Fibroblast of skin of left quadriceps (primary cell): ENCODE measurements at regions not wholly inside any gene's neighbourhood (a gene's known extent, or its start where the extent isn't known, plus 50 kb on each side); places are given as distances from the start of the nearest gene placed in this dataset.
A peak's percentile ranks its signal among the peaks of the same experiment; 100 is the strongest.

Experiments used
- DNase-seq, 2 experiments: peaks; one replicate each; pipeline ENCODE4 v3.0.0-alpha.2; 2013; ENCODE audit warnings: low read depth in 2 of 2

GRCh38 chr4:181162266-181162665 lies 1080.9 kb upstream of the TENM3 start:
- no peak for DNase-seq

- DNase-seq, result no peak
Observed at GRCh38 chr4:181162676-181163075, 1080.5 kb upstream of the TENM3 start.

DNA sequence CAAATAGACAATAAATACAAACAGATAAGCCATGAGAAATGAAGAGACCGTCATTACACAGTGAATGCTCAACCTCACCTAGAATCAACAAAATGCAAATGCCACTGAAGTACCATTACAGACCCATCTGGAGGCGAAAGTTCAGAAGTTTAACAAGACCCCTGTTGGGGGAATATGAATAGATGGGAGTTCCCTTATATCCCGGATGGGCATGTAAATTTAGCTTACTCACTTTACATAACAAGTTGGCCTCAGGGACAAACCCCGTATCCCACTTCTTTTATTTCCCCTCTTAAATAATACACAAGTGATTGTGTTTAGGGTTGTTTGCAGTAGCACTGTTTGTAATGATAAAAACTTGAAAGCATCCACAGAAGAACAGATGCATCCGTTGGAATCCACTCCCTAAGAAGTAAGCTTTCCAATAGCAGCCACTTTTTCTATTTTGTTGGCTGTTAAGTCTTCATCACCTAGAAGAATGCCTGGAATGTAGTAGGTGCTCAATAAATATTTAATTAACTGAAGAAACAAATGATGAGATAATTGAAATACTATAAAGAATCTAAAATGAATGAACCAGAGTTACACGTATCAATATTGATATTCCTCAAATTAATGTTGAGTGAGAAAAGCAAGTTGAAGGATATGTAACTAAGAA lies 1076.3 kb upstream of the TENM3 start:
- DNase-seq, result no peak

DNA sequence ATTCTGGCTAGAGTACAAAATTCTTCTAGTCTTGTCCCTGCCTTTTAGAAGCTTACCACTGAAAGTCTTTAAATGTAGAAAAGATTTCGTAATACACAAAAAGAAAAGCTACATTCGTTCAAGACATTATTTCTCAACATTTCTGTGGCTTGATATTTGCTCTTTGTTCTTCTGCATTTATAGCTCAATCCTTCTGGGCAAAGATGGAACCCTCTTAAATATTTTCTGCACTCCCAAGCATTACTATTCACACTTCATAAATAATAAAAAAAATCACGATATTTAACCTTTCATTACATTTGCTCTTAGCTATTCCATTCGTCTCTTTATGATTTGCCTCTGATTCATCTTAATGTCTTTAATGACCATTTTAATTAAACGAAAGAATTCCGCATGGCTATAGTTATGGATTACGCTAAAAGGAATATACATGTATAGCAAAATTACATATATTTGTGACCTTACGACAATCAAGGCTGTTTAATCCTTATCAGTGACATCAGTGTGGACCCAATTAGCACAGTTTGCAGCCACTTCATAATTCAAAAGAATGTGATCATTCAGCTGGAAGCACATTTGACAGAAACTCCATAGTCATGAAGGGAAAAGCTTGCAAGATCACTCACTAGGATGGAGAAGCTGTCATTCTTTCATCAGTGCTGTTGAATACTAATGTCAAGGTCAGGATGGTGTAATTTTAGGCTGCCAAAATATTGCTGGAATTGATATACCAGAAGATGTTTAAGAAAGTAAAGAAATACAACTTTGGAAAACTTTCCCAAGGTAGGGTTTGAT lies 1075.0 kb upstream of the TENM3 start:
- no peak for DNase-seq

GRCh38 chr4:181173046-181173445 lies 1070.2 kb upstream of the TENM3 start:
- no peak for DNase-seq

DNA sequence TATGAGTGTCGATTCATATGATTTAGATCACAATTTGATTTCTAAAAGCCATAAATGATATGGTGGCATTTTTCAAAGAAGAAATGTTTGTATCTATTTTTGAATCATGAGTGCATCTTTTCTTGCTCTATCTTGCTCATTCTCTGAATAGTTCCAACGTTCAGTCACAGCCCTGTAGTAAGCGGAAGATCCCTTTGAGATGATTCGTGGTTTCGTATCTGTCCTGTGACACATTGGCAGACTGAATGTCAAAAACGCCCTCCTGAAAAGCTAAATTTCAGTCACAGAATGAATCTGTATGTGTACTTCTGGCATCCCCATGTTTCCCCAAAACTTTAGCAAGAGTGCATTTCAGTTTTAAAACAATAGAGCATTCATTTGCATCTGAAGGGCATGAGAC lies 1066.9 kb upstream of the TENM3 start:
- DNase-seq, result no peak

GRCh38 chr4:181181331-181181730 lies 1061.9 kb upstream of the TENM3 start:
- DNase-seq, result no peak

- DNase-seq, result no peak
Observed at GRCh38 chr4:181189751-181190150, 1053.5 kb upstream of the TENM3 start.

DNA sequence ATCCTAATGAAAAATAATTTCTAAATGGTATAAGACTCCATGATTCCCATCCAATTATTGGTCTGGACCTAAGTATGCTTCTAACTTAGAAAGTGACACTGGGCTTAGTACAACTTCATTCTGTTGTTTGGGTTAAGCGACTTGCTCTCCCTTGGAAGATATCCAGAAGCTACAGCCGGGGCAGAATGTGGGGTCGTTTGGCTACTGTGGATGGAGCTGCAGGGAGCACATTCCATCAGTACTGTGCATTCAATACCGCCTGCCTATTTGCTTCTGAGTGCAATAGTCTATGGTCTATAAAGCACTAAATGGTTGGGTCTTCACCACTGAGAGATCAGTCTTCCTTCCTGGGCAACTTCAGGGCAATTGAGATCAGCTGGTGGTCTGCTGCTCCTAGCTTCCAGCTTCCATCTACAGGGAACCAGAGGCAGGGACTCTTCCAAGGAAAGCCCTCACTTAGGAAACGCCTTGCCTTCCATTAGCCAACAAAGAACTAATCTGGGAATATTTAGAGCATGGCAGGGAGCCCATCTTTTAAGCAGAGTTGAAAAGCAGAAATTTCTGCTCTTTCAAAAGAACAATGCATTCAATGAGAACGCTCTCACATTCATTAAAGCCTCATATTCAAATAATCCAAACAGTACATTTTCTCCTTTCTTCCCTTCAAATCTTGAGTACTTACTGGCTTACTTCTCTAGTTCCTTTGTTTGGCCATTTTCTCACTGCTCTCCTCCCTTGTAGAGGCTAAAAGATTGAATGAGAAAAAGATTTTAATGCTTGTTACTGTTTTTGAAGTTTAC lies 1049.9 kb upstream of the TENM3 start:
- no peak for DNase-seq

DNA sequence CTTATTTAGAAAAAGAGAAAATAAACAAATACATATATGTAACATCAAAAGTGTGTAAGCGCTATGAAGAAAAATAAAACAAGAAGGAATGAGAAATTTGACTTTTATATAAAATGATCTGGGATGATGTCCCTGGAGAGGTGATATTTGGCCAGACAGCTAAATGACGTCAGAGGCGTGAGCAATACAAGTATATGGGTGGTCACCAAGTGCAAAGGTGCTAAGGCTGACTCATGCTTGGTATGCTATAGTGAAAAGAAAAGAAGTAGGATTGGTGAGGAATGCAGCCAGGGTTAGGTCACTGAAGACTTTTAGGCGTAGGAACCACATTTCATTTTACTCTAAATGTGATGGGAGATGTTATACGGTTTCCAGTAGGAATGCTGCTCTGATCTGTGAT lies 1049.1 kb upstream of the TENM3 start:
- peak; percentile 16 to 29 for DNase-seq

GRCh38 chr4:181200076-181200475 lies 1043.1 kb upstream of the TENM3 start:
- peak; percentile 19 to 22 for DNase-seq

DNA sequence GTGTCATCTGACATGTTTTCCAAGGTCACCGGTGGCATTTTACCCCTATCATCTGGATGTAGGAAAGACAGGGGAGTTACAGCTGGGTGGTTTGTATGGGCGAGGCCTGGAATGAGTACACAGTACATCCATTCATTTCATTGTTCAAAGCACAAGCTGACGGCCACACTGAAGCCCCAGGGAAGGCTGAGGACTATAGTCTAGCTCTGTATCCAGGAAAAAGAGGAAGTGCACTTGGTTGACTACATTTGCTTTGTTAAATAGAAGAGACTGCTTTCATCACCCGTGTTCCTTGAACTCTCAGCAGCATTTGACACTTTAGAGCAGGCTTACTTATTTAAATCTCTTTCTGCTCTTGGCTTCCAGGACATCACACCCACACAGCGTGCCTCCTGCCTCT lies 1041.0 kb upstream of the TENM3 start:
- DNase-seq, result no peak

DNA sequence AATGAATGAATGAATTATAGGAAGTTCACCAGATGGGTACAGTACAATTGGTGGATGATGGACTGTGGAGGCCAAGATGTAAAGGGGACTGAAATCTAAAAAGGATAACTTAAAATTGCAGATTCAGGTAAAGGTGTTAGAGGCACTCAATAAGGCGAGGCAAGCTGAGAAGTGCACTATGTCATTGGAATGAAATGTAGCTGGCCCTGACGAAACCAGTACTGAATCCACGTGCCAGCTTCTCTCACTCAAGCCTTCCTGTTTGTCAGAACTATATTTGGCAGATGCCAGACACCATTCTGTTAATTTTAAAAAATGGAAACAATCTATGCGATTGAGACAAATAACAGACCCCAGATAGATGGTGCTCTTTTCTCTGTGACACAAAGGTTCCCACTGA lies 1039.1 kb upstream of the TENM3 start:
- no peak for DNase-seq

GRCh38 chr4:181213551-181213950 lies 1029.7 kb upstream of the TENM3 start:
- no peak for DNase-seq

DNA sequence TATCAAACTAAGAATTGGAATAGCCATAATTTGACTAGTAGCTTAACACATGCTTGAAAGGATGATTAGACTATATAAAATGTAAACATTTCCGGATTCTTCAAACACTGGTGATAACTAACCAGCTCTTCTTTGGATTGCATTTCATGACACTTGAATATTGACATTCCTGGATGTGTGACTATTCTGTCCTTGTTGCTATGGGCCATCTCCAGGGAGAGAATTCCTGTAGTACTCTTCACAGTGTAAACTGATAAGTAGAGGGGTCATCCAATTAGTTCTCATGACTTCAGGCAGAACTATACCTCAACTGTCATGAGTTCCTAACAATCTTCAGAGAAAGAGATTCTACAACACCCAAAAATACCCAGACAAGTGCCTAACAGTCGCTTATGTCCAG lies 1026.7 kb upstream of the TENM3 start:
- DNase-seq, result no peak

DNA sequence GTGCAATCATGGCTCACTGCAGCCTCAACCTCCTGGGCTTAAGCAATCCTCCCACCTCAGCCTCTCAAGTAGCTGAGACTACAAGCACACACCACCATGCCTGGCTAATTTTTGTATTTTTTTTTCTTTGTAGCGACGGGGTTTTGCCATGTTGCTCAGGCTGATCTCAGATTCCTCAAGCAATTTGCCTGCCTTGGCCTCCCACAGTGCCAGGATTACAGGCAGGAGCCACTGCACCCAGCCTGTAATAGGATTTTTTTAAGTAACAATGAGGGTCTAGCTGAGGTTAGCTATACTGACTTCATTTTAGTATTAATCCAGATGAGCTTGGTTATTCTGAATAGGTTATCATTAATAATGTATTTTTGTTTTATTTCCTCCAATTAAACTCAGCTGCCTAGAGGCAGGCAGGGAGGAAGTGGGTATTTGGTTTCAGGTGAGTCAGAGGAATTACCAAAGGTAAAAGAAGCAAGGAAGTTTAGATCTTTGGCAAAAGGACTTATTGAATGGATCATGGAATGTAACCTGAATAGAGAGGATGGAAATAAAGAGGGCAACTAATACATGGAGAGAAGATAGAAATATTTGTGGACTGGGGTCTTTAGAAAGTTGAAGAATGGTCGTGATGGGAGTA lies 1023.3 kb upstream of the TENM3 start:
- no peak for DNase-seq

DNA sequence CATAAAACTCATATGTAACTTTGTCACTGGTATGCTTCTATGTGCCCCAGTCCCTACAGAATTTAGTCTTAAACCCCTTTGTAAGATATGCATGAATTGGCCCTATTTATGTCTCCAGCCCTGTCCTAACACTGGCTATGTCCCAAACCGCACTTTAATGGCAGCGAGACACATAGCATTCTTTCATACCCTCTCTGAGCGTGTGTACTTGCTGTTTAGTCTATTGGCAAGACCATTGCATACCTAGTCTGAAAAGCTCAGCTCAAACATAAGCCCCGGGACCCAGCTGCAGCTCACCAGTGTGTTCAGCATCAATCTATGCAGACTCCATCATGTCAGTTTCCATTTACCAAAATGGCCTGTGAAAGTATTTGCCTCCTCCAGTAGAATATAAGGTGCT lies 1018.4 kb upstream of the TENM3 start:
- no peak for DNase-seq

- DNase-seq, result no peak
Observed at GRCh38 chr4:181225616-181226261, 1017.5 kb upstream of the TENM3 start.

DNA sequence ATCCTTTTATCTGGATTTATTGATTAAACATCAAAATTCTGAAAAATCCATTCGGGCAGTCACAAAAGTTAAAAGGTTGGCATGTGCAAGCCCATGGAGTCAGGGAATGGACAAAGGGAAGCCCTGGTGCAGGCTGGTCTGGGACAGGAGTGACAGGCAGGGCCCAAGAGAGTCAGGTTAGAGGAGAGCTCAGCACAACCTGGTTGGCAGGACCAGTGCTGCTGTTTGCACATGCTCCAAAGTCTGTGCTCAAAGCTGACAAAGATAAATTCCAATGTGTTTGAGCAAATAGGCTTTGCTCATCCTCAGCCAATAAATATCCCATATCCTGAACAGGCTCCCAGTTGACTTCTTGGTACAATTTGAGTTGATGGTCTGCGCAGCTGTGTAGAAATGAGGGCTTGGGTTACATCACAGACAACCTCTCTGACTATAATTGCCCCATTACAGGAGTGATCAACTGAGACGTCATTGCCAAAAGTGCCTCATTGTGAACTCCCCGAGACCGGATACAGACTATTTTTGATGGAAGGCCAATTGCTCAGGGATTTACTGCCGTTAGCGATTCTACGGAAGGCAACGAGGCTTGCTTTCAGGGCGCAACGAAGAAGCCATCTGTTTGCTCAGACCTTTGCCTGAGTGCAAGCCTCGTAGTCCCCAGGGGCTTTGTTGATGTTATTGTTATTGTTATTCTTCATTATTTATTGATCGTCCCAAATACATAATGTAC lies 1008.1 kb upstream of the TENM3 start:
- no peak for DNase-seq

GRCh38 chr4:181245326-181245725 lies 997.9 kb upstream of the TENM3 start:
- DNase-seq, result no peak

GRCh38 chr4:181249031-181249430 lies 994.2 kb upstream of the TENM3 start:
- DNase-seq, result no peak
